ENCODE measurements at regions not wholly inside any gene's neighbourhood (a gene's known extent, or its start where the extent isn't known, plus 50 kb on each side); places are given as distances from the start of the nearest gene placed in this dataset.

GRCh38 chr17:77394540-77395295 is 253.9 kb downstream of the SEC14L1 start (continued):
- no peak for TF ChIP-seq RNF2 (IDR thresholded peaks at IDR 0.05; ENCODE audit: borderline replicate concordance, low read depth, low read length, missing control alignments, poor library complexity, severe bottlenecking)
- TF ChIP-seq KDM5A (IDR thresholded peaks at IDR 0.05; ENCODE audit: low read length): no peak
- no peak for TF ChIP-seq POLR2A (IDR thresholded peaks at IDR 0.05; ENCODE audit: control extremely low read depth in 1 of 2, low read depth in 2 of 2, low read length in 2 of 2)
- no peak for TF ChIP-seq EGR1 (IDR thresholded peaks at IDR 0.05; ENCODE audit: borderline replicate concordance, low read depth, low read length)
- TF ChIP-seq TCF12 (IDR thresholded peaks at IDR 0.05; ENCODE audit: low read depth, low read length): no peak
